Keratinocyte (primary cell): ENCODE measurements at regions not wholly inside any gene's neighbourhood (a gene's known extent, or its start where the extent isn't known, plus 50 kb on each side); places are given as distances from the start of the nearest gene placed in this dataset.
"Not testable (repeated sequence)": the region's sequence is repeated elsewhere in the genome, so short reads cannot be mapped to it uniquely, and the experiment has no call there.

Experiments used
- DNase-seq: peaks from one replicate; pipeline ENCODE4 v3.0.0-alpha.2; 2011; ENCODE audit warnings: low read depth, missing footprints, low spot score
- FAIRE-seq: peaks from 2 replicates; lab custom pipeline; 2011; peaks lifted over from hg19 to GRCh38; lab: Jason Lieb, UNC
- H2AFZ ChIP-seq: 2 replicates; pipeline ENCODE4 v1.6.0; 2012; ENCODE audit warnings: low read length, control low read depth, inconsistent platforms; ENCODE audit not compliant: control insufficient read depth
- H3K27ac ChIP-seq: 2 replicates; pipeline ENCODE4 v1.5.1; 2011; ENCODE audit warnings: low read length; ENCODE audit not compliant: control insufficient read depth, insufficient read depth
- H3K27me3 ChIP-seq: 3 replicates; pipeline ENCODE4 v1.6.0; 2011; ENCODE audit warnings: low read length; ENCODE audit not compliant: control insufficient read depth, insufficient read depth; ENCODE audit errors: extremely low read depth
- H3K36me3 ChIP-seq, 2 experiments: 2 replicates in 1 of 2; 3 replicates in 1 of 2; pipeline ENCODE4 v1.5.1; 2011; ENCODE audit warnings: low read length in 2 of 2, mild to moderate bottlenecking in 1 of 2; ENCODE audit not compliant: control insufficient read depth in 2 of 2, insufficient read depth in 2 of 2; ENCODE audit errors: extremely low read depth in 1 of 2
- H3K4me1 ChIP-seq: 3 replicates; pipeline ENCODE4 v1.5.1; 2011; ENCODE audit warnings: low read length; ENCODE audit not compliant: control insufficient read depth, insufficient read depth; ENCODE audit errors: extremely low read depth
- H3K4me2 ChIP-seq: 3 replicates; pipeline ENCODE4 v1.6.0; 2011; ENCODE audit warnings: low read depth, low read length; ENCODE audit not compliant: control insufficient read depth, insufficient read depth; ENCODE audit errors: extremely low read depth
- H3K4me3 ChIP-seq, 3 experiments: fragments of 200-600 bp in 1 of 3; sonication (generic) in 1 of 3; 2 replicates in 2 of 3; 3 replicates in 1 of 3; pipeline ENCODE4 v1.5.1; 2011 to 2016; ENCODE audit warnings: low read length in 3 of 3, mild to moderate bottlenecking in 3 of 3, control low read depth in 2 of 3, inconsistent platforms in 1 of 3, low read depth in 1 of 3, mixed read lengths in 1 of 3, mixed run types in 1 of 3, moderate library complexity in 1 of 3; ENCODE audit not compliant: control insufficient read depth in 2 of 3, insufficient read depth in 2 of 3; ENCODE audit errors: extremely low read depth in 1 of 3
- H3K79me2 ChIP-seq: 2 replicates; pipeline ENCODE4 v1.6.0; 2012; ENCODE audit warnings: low read length; ENCODE audit not compliant: control insufficient read depth, insufficient read depth
- H3K9ac ChIP-seq: 3 replicates; pipeline ENCODE4 v1.6.0; 2011; ENCODE audit warnings: low read length; ENCODE audit not compliant: control insufficient read depth, insufficient read depth; ENCODE audit errors: extremely low read depth
- H3K9me1 ChIP-seq: 3 replicates; pipeline ENCODE4 v1.6.0; 2011; ENCODE audit warnings: low read length; ENCODE audit not compliant: control insufficient read depth, insufficient read depth; ENCODE audit errors: extremely low read depth
- H3K9me3 ChIP-seq: 2 replicates; pipeline ENCODE4 v1.5.1; 2012; ENCODE audit warnings: low read depth, low read length; ENCODE audit not compliant: control insufficient read depth
- H4K20me1 ChIP-seq: 3 replicates; pipeline ENCODE4 v1.6.0; 2011; ENCODE audit warnings: low read length; ENCODE audit not compliant: control insufficient read depth, insufficient read depth; ENCODE audit errors: extremely low read depth
- EZH2 ChIP-seq: IDR thresholded peaks from one replicate; pipeline ENCODE4 v1.6.1; 2012; ENCODE audit warnings: inconsistent platforms, mild to moderate bottlenecking, low read length, moderate library complexity
- dilution Hi-C: fragments of 300-500 bp; cut with MboI; formaldehyde crosslinking; loops from one replicate; pipeline ENCODE4 v1.7.0; 2020; ENCODE audit warnings: low sequenced_read_pairs; ENCODE audit not compliant: extremely low pct_ligation_motif_present
- TF ChIP-seq, protein P1 (sequence below), 3 experiments: IDR thresholded peaks in 1 of 3; conservative IDR thresholded peaks in 1 of 3; optimal IDR thresholded peaks in 1 of 3; 2 replicates in 2 of 3; 3 replicates in 1 of 3; pipeline versions ENCODE3 to v1.5.1; 2011; ENCODE audit warnings: low read length in 3 of 3, mild to moderate bottlenecking in 3 of 3, moderate library complexity in 2 of 3, control low read depth in 1 of 3, inconsistent platforms in 1 of 3; ENCODE audit not compliant: insufficient read depth in 2 of 3; ENCODE audit errors: extremely low read depth in 1 of 3

DNA sequence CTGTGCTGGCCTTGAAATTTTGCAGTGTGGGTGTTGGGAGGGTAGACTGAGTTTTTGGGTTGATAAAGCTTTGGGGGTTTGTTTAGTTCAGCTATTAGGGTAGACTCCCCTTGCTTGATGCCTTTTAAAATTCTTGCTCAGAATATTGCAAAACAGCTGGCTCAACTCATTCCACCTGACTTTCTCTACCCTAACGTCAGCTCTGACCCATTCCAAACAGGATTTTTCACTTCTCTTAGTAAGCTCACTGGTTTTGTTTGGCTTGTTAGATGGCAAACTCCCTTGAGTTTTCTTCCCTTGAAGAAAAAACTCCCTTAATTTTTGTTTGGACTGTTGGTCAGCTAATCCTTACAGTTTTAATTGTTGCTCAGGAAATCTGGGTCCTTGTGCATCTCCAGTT lies 195.1 kb upstream of the DTNA start:
- H3K27ac ChIP-seq: no peak overlapping the region
- no peak overlapping the region for H3K9ac ChIP-seq
- no peaks in the 10 kb centered on the region for H3K9me3 ChIP-seq
- no peak for FAIRE-seq
- TF ChIP-seq, protein P1, sequence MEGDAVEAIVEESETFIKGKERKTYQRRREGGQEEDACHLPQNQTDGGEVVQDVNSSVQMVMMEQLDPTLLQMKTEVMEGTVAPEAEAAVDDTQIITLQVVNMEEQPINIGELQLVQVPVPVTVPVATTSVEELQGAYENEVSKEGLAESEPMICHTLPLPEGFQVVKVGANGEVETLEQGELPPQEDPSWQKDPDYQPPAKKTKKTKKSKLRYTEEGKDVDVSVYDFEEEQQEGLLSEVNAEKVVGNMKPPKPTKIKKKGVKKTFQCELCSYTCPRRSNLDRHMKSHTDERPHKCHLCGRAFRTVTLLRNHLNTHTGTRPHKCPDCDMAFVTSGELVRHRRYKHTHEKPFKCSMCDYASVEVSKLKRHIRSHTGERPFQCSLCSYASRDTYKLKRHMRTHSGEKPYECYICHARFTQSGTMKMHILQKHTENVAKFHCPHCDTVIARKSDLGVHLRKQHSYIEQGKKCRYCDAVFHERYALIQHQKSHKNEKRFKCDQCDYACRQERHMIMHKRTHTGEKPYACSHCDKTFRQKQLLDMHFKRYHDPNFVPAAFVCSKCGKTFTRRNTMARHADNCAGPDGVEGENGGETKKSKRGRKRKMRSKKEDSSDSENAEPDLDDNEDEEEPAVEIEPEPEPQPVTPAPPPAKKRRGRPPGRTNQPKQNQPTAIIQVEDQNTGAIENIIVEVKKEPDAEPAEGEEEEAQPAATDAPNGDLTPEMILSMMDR (optimal IDR thresholded peaks at IDR 0.05 in 1 of 3, IDR thresholded peaks at IDR 0.05 in 1 of 3, conservative IDR thresholded peaks at IDR 0.05 in 1 of 3; ENCODE audit: extremely low read depth in 1 of 3, insufficient read depth in 2 of 3, low read length in 3 of 3): no peak
- no peak for TF ChIP-seq EZH2
- H3K79me2 ChIP-seq: no peaks in the 10 kb centered on the region
- dilution Hi-C loops: no loop called here
- no peaks in the 10 kb centered on the region for H4K20me1 ChIP-seq
- H3K4me3 ChIP-seq: no peak overlapping the region
- no peak overlapping the region for H2AFZ ChIP-seq
- H3K4me1 ChIP-seq: no peaks in the 10 kb centered on the region
- H3K27me3 ChIP-seq: no peaks in the 10 kb centered on the region
- no peaks in the 10 kb centered on the region for H3K36me3 ChIP-seq
- no peak for DNase-seq
- no peaks in the 10 kb centered on the region for H3K9me1 ChIP-seq
- no peak overlapping the region for H3K4me2 ChIP-seq

DNA sequence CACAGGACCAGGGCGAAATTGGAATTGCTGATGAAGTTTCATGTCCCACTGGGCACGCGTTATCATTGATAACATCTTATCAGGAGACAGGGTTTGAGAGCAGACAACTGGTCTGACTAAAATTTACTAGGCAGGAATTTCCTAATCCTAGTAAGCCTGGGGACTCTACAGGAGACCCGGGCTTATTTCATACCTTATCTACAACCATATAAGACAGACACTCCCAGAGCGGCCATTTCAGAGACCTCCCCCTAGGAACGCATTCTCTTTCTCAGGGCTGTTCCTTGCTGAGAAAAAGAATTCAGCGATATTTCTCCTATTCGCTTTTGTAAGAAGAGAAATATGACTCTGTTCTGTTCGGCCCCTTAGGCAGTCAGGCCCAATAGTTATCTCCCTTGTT lies 193.7 kb upstream of the DTNA start:
- H3K79me2 ChIP-seq, H3K9me1 ChIP-seq, FAIRE-seq, H3K4me2 ChIP-seq, dilution Hi-C loops, H3K36me3 ChIP-seq, H3K27me3 ChIP-seq, H3K27ac ChIP-seq, DNase-seq, H2AFZ ChIP-seq, H3K9me3 ChIP-seq, H3K9ac ChIP-seq, H3K4me3 ChIP-seq, H4K20me1 ChIP-seq, H3K4me1 ChIP-seq: not testable (repeated sequence)

DNA sequence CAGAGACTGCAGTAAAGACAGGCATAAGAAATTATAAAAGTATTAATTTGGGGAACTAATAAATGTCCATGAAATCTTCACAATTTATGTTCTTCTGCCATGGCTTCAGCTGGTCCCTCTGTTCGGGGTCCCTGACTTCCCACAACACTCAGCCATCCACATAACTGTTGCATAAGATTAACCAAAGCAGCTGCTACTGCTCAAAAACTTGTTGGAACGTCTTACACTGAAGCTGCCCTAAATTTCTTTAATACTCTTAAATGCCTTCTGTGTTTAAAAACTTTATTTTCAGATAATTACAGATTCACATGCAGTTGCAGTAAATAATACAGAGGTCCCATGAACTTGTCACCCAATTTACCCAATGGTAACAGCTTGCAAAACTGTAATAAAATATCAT lies 193.1 kb upstream of the DTNA start:
- FAIRE-seq, H3K27ac ChIP-seq, H3K9me1 ChIP-seq, dilution Hi-C loops, H4K20me1 ChIP-seq, H3K4me3 ChIP-seq, H3K27me3 ChIP-seq, H3K4me2 ChIP-seq, DNase-seq, H3K79me2 ChIP-seq, H3K9me3 ChIP-seq, H3K4me1 ChIP-seq, H3K9ac ChIP-seq, H3K36me3 ChIP-seq, H2AFZ ChIP-seq: not testable (repeated sequence)
